H1 (cell line): ENCODE measurements at regions not wholly inside any gene's neighbourhood (a gene's known extent, or its start where the extent isn't known, plus 50 kb on each side); places are given as distances from the start of the nearest gene placed in this dataset.

ENCODE experiments used
- CTCF ChIA-PET: fragments of 300-600 bp; sonication (Branson Sonifier 250); formaldehyde crosslinking; loops from one replicate; lab custom pipeline; 2021; ENCODE audit not compliant: partially characterized antibody; lab: Charles Lee
- POLR2A ChIA-PET: fragments of 300-600 bp; sonication (Branson Sonifier 250); formaldehyde crosslinking; loops from one replicate; lab custom pipeline; 2021; ENCODE audit warnings: inconsistent platforms; ENCODE audit not compliant: partially characterized antibody; lab: Charles Lee
- DNase-seq, 2 experiments: peaks; one replicate each; pipeline versions ENCODE4 v3.0.0 to v3.0.0-alpha.2; 2010 to 2022; ENCODE audit warnings: low spot score in 2 of 2, low read depth in 1 of 2, mixed read lengths in 1 of 2
- FAIRE-seq: peaks from 2 replicates; lab custom pipeline; 2011; peaks lifted over from hg19 to GRCh38; lab: Jason Lieb, UNC
- H2AFZ ChIP-seq: 2 replicates; pipeline ENCODE4 v1.8.1; 2012; ENCODE audit warnings: low read length, inconsistent platforms
- H2AK5ac ChIP-seq: 2 replicates; pipeline ENCODE4 v1.6.1; 2013; ENCODE audit warnings: low read depth, low read length
- H2BK120ac ChIP-seq: replicated peaks from 2 replicates; pipeline ENCODE3; 2013; ENCODE audit warnings: low read depth, low read length, inconsistent platforms
- H2BK12ac ChIP-seq: 2 replicates; pipeline ENCODE4 v1.6.1; 2013; ENCODE audit warnings: low read depth, low read length
- H2BK15ac ChIP-seq: 2 replicates; pipeline ENCODE4 v1.6.1; 2013; ENCODE audit warnings: low read length
- H2BK20ac ChIP-seq: 2 replicates; pipeline ENCODE4 v1.6.1; 2013; ENCODE audit warnings: low read length
- H2BK5ac ChIP-seq: 2 replicates; pipeline ENCODE4 v1.6.1; 2013; ENCODE audit warnings: low read depth, low read length
- H3K14ac ChIP-seq: 2 replicates; pipeline ENCODE4 v1.6.1; 2013; ENCODE audit warnings: inconsistent platforms; ENCODE audit not compliant: insufficient read length
- H3K18ac ChIP-seq: 2 replicates; pipeline ENCODE4 v1.6.1; 2013; ENCODE audit warnings: low read length; ENCODE audit errors: extremely low read depth
- H3K23ac ChIP-seq: 2 replicates; pipeline ENCODE4 v1.6.1; 2013; ENCODE audit warnings: inconsistent platforms; ENCODE audit not compliant: insufficient read length
- H3K23me2 ChIP-seq: 2 replicates; pipeline ENCODE4 v1.6.1; 2013; ENCODE audit warnings: low read depth, low read length
- H3K27ac ChIP-seq: 2 replicates; pipeline ENCODE4 v1.6.1; 2011; ENCODE audit warnings: low read depth, low read length, inconsistent platforms
- H3K27me3 ChIP-seq, 4 experiments: replicated peaks in 1 of 4; 1 replicate in 1 of 4; 2 replicates in 3 of 4; pipeline versions ENCODE4 v1.6.1 to v1.8.1; 2011 to 2013; ENCODE audit warnings: low read length in 3 of 4, mild to moderate bottlenecking in 3 of 4, inconsistent platforms in 2 of 4, mixed read lengths in 2 of 4, moderate library complexity in 1 of 4; ENCODE audit not compliant: control insufficient read depth in 3 of 4, insufficient read depth in 3 of 4; ENCODE audit errors: extremely low read depth in 1 of 4
- H3K36me3 ChIP-seq, 4 experiments: 2 replicates each; pipeline versions ENCODE4 v1.6.1 to v1.8.1; 2011 to 2013; ENCODE audit warnings: mild to moderate bottlenecking in 4 of 4, low read length in 3 of 4, moderate library complexity in 2 of 4, control low read depth in 1 of 4, inconsistent platforms in 1 of 4; ENCODE audit not compliant: insufficient read depth in 4 of 4, control insufficient read depth in 2 of 4
- H3K4ac ChIP-seq: replicated peaks from 2 replicates; pipeline ENCODE3; 2013; ENCODE audit warnings: low read length, low read depth, mixed read lengths, inconsistent platforms; ENCODE audit not compliant: insufficient read length
- H3K4me1 ChIP-seq, 4 experiments: replicated peaks in 1 of 4; 1 replicate in 1 of 4; 2 replicates in 3 of 4; pipeline versions ENCODE4 v1.6.1 to v1.8.1; 2011 to 2013; ENCODE audit warnings: low read length in 3 of 4, inconsistent platforms in 2 of 4, mixed read lengths in 1 of 4; ENCODE audit not compliant: insufficient read depth in 4 of 4, control insufficient read depth in 3 of 4
- H3K4me2 ChIP-seq, 2 experiments: 2 replicates each; pipeline versions ENCODE4 v1.6.1 to v1.8.1; 2011 to 2013; ENCODE audit warnings: low read depth in 2 of 2, low read length in 2 of 2, control low read depth in 1 of 2, inconsistent platforms in 1 of 2, mild to moderate bottlenecking in 1 of 2; ENCODE audit not compliant: insufficient read depth in 1 of 2
- H3K4me3 ChIP-seq, 4 experiments: fragments of 200-600, 300-600 bp in 1 of 4; sonication (generic), shearing (Covaris generic), sonication (Bioruptor Twin) in 1 of 4; 2 replicates each; pipeline versions ENCODE4 v1.5.1 to v1.8.1; 2011 to 2016; ENCODE audit warnings: low read length in 4 of 4, low read depth in 3 of 4, control low read depth in 2 of 4, inconsistent platforms in 2 of 4, mild to moderate bottlenecking in 2 of 4, mixed read lengths in 1 of 4, moderate library complexity in 1 of 4; ENCODE audit not compliant: insufficient read depth in 2 of 4; ENCODE audit errors: extremely low read depth in 1 of 4
- H3K56ac ChIP-seq: replicated peaks from 2 replicates; pipeline ENCODE3; 2013; ENCODE audit warnings: low read depth, mild to moderate bottlenecking, mixed read lengths, low read length, inconsistent platforms; ENCODE audit not compliant: insufficient read length
- H3K79me1 ChIP-seq: 2 replicates; pipeline ENCODE4 v1.6.1; 2013; ENCODE audit warnings: low read depth, low read length, control low read depth
- H3K79me2 ChIP-seq, 2 experiments: 2 replicates each; pipeline versions ENCODE4 v1.6.1 to v1.8.1; 2012 to 2013; ENCODE audit warnings: low read length in 2 of 2, mild to moderate bottlenecking in 2 of 2, inconsistent platforms in 1 of 2; ENCODE audit not compliant: insufficient read depth in 2 of 2, control insufficient read depth in 1 of 2
- H3K9ac ChIP-seq, 4 experiments: replicated peaks in 1 of 4; 1 replicate in 1 of 4; 2 replicates in 3 of 4; pipeline versions ENCODE4 v1.6.1 to v1.8.1; 2011 to 2013; ENCODE audit warnings: low read depth in 3 of 4, low read length in 3 of 4, control low read depth in 2 of 4, mild to moderate bottlenecking in 2 of 4, moderate library complexity in 2 of 4, inconsistent platforms in 1 of 4; ENCODE audit errors: extremely low read depth in 1 of 4
- H3K9me3 ChIP-seq, 2 experiments: 2 replicates each; pipeline versions ENCODE4 v1.6.1 to v1.8.1; 2012 to 2013; ENCODE audit warnings: mild to moderate bottlenecking in 2 of 2, moderate library complexity in 2 of 2, control low read depth in 1 of 2, inconsistent platforms in 1 of 2, low read depth in 1 of 2, low read length in 1 of 2, mixed read lengths in 1 of 2; ENCODE audit not compliant: insufficient read depth in 2 of 2
- H4K20me1 ChIP-seq, 2 experiments: replicated peaks in 1 of 2; 2 replicates each; pipeline versions ENCODE3 to v1.8.1; 2011 to 2013; ENCODE audit warnings: inconsistent platforms in 2 of 2, low read length in 2 of 2, mild to moderate bottlenecking in 1 of 2; ENCODE audit not compliant: insufficient read depth in 2 of 2, control insufficient read depth in 1 of 2
- H4K5ac ChIP-seq: 2 replicates; pipeline ENCODE4 v1.6.1; 2013; ENCODE audit warnings: low read length, low read depth, mixed read lengths, inconsistent platforms; ENCODE audit not compliant: insufficient read length
- H4K8ac ChIP-seq: 2 replicates; pipeline ENCODE4 v1.8.0; 2013; ENCODE audit warnings: mild to moderate bottlenecking, moderate library complexity, low read length, inconsistent platforms; ENCODE audit not compliant: insufficient read depth; ENCODE audit errors: extremely low read depth
- H4K91ac ChIP-seq: replicated peaks from 2 replicates; pipeline ENCODE3; 2013; ENCODE audit warnings: low read length, mixed read lengths, inconsistent platforms; ENCODE audit not compliant: insufficient read length
- BACH1 ChIP-seq: IDR thresholded peaks from 2 replicates; pipeline ENCODE4 v1.6.1; 2012; ENCODE audit warnings: low read length, improper control_type of control experiment
- CBX8 ChIP-seq: fragments of 300-800, 300-1000 bp; sonication (generic); IDR thresholded peaks from 2 replicates; pipeline ENCODE4 v1.7.1; 2016; ENCODE audit warnings: low read depth, low read length, borderline replicate concordance
- EGR1 ChIP-seq: IDR thresholded peaks from 2 replicates; pipeline ENCODE4 v1.6.1; 2011; ENCODE audit warnings: low read depth, low read length, borderline replicate concordance
- EP300 ChIP-seq, 2 experiments: IDR thresholded peaks; 1 replicate in 1 of 2; 2 replicates in 1 of 2; pipeline ENCODE4 v1.6.1; 2011 to 2012; ENCODE audit warnings: low read depth in 2 of 2, low read length in 2 of 2, mild to moderate bottlenecking in 2 of 2, borderline replicate concordance in 1 of 2, inconsistent platforms in 1 of 2, moderate library complexity in 1 of 2
- FOSL1 ChIP-seq: IDR thresholded peaks from 2 replicates; pipeline ENCODE4 v1.6.1; 2011; ENCODE audit warnings: mild to moderate bottlenecking, low read depth, low read length, moderate library complexity; ENCODE audit not compliant: insufficient read depth
- NANOG ChIP-seq: IDR thresholded peaks from 2 replicates; pipeline ENCODE4 v1.6.1; 2011; ENCODE audit warnings: low read length, low read depth, mild to moderate bottlenecking, inconsistent platforms; ENCODE audit not compliant: insufficient read depth, poor library complexity, severe bottlenecking
- PHF8 ChIP-seq: fragments of 200-600 bp; sonication (generic); conservative IDR thresholded peaks from 2 replicates; pipeline ENCODE4 v1.7.1; 2012; ENCODE audit warnings: low read depth, mild to moderate bottlenecking, inconsistent platforms, low read length, moderate library complexity
- RNF2 ChIP-seq: fragments of 200-900, 300-1000 bp; sonication (generic); IDR thresholded peaks from 2 replicates; pipeline ENCODE4 v1.7.1; 2016; ENCODE audit warnings: borderline replicate concordance, low read depth, mild to moderate bottlenecking, antibody characterized with exemption, low read length; ENCODE audit not compliant: poor library complexity, severe bottlenecking; ENCODE audit errors: missing control alignments
- SAP30 ChIP-seq: fragments of 300-600 bp; sonication (generic); IDR thresholded peaks from 2 replicates; pipeline ENCODE4 v1.7.1; 2012; ENCODE audit warnings: low read length, moderate library complexity, mild to moderate bottlenecking, inconsistent platforms; ENCODE audit not compliant: insufficient read depth, insufficient replicate concordance
- SIN3A ChIP-seq, 2 experiments: IDR thresholded peaks in 1 of 2; conservative IDR thresholded peaks in 1 of 2; 2 replicates each; pipeline ENCODE4 v1.6.1; 2011 to 2012; ENCODE audit warnings: low read length in 2 of 2, improper control_type of control experiment in 1 of 2, low read depth in 1 of 2, mild to moderate bottlenecking in 1 of 2
- SIRT6 ChIP-seq: IDR thresholded peaks from one replicate; pipeline ENCODE4 v1.7.1; 2012; ENCODE audit warnings: low read length, inconsistent platforms
- SP4 ChIP-seq: IDR thresholded peaks from 2 replicates; pipeline ENCODE4 v1.6.1; 2012; ENCODE audit warnings: low read length, inconsistent platforms
- SRF ChIP-seq: IDR thresholded peaks from 2 replicates; pipeline ENCODE4 v1.6.1; 2011; ENCODE audit warnings: mild to moderate bottlenecking, low read depth, low read length, moderate library complexity
- TAF7 ChIP-seq: optimal IDR thresholded peaks from 2 replicates; pipeline ENCODE3; 2011; ENCODE audit warnings: low read depth, mild to moderate bottlenecking, inconsistent platforms, low read length, moderate library complexity, borderline replicate concordance
- WGBS, 2 experiments: shearing (Covaris generic) in 1 of 2; methylation state at CpG; one replicate each; pipeline versions ENCODE4 v1.1.6 to v1.1.7; 2013 to 2015; ENCODE audit warnings: low lambda C conversion rate in 2 of 2, mixed read lengths in 2 of 2, inconsistent platforms in 1 of 2, low coverage in 1 of 2, missing lambda C conversion rate in 1 of 2; ENCODE audit not compliant: insufficient replicate concordance in 2 of 2, insufficient coverage in 1 of 2, insufficient read length in 1 of 2; ENCODE audit errors: extremely low coverage in 1 of 2, missing lambda C conversion rate in 1 of 2; 5-methylcytosine and 5-hydroxymethylcytosine counted together

DNA sequence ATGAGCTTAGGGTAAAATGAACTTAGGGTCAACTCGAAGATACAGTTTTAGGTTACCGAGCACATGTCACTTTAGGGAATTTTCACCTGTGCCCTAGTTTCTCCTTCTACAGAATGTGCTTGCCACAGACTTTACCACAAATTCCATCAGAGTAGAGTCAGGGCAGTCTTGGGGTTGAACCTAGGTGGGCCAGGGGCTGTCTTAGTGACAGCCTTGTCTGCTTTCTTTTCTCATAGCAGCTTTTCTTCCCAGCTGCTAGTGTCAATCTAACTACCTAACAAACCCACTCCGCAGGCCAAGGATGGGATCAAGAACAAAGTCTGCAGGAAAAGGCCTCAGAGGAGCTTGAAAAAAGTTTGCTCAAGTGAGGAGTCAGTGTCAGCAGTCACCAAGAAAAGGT is 458.1 kb upstream of the CDH18 start:
- Histone ChIP-seq H3K23me2 (no peaks in the 10 kb centered on the region), H3K4ac (no peak overlapping the region), H2BK15ac (no peak overlapping the region), H3K56ac (no peak overlapping the region), H3K4me3 (no peak overlapping the region), H3K27ac (no peak overlapping the region), H2BK5ac (no peak overlapping the region), H3K9ac (no peak overlapping the region), H3K79me1 (no peaks in the 10 kb centered on the region), H3K27me3 (no peaks in the 10 kb centered on the region), H2BK20ac (no peak overlapping the region), H4K8ac (no peak overlapping the region), H3K9me3 (no peaks in the 10 kb centered on the region), H3K4me1 (no peaks in the 10 kb centered on the region), H2BK12ac (no peak overlapping the region), H2AK5ac (no peak overlapping the region), H4K5ac (no peak overlapping the region), H3K14ac (no peak overlapping the region), H3K79me2 (no peaks in the 10 kb centered on the region), H2BK120ac (no peak overlapping the region), H3K4me2 (no peak overlapping the region), H4K20me1 (no peaks in the 10 kb centered on the region), H2AFZ (peak overlapping the region; percentile 78; the same call in 1 of the 2 replicates), H3K36me3 (no peaks in the 10 kb centered on the region), H4K91ac (no peak overlapping the region), H3K23ac (no peak overlapping the region), H3K18ac (no peak overlapping the region)
- DNase-seq (no peak), FAIRE-seq (no peak)
- POLR2A ChIA-PET: no interaction called here
- WGBS, 2 experiments: 90% methylated on average over 3 of the region's 3 CpGs; no CpG with 5 or more reads in 1 of the 2 experiments
- CTCF ChIA-PET: interaction anchor here (1.2 to 2.0 kb wide), 2 partner anchors 9 to 11 kb away, joined by 5 to 7 read pairs; no protein-coding TSS in a partner anchor
- no peak for TF ChIP-seq RNF2
- no peak for TF ChIP-seq FOSL1
- no peak for TF ChIP-seq TAF7
- TF ChIP-seq SIN3A (conservative IDR thresholded peaks at IDR 0.05 in 1 of 2, IDR thresholded peaks at IDR 0.05 in 1 of 2; ENCODE audit: low read depth in 1 of 2, low read length in 2 of 2): no peak
- no peak for TF ChIP-seq SAP30
- TF ChIP-seq SRF: no peak
- no peak for TF ChIP-seq BACH1
- TF ChIP-seq EGR1: no peak
- TF ChIP-seq NANOG: no peak
- TF ChIP-seq EP300 (IDR thresholded peaks at IDR 0.05; ENCODE audit: borderline replicate concordance in 1 of 2, low read depth in 2 of 2, low read length in 2 of 2): no peak
- no peak for TF ChIP-seq PHF8
- no peak for TF ChIP-seq SIRT6
- TF ChIP-seq SP4: no peak
- TF ChIP-seq CBX8: no peak
